K562 (cell line): ENCODE measurements at regions not wholly inside any gene's neighbourhood (a gene's known extent, or its start where the extent isn't known, plus 50 kb on each side); places are given as distances from the start of the nearest gene placed in this dataset.

Experiments
- ATAC-seq: fragments of 200-7000 bp; cut with Tn5 transposase; 3 replicates; pipeline ENCODE4 v1.9.1; 2020; ENCODE audit warnings: moderate library complexity
- BruUV-seq: library from RNA; stranded (reverse); fragments of 400-500 nt; replicated peaks from 2 replicates; lab custom pipeline; 2021; lab: Mats Ljungman, UMichigan
- CTCF ChIA-PET: fragments of 300-600 bp; formaldehyde crosslinking; extraction: SDS; loops from one replicate; lab custom pipeline; 2021; ENCODE audit warnings: low intra/inter-chr PET ratio; lab: Yijun Ruan, JAX
- POLR2A ChIA-PET: fragments of 300-600, 350-650 bp; sonication (Branson Sonifier 250); formaldehyde crosslinking; extraction: SDS; loops from one replicate; lab custom pipeline; 2021; ENCODE audit warnings: antibody characterized with exemption, inconsistent platforms; lab: Yijun Ruan, JAX
- DNase-seq, 4 experiments: peaks; one replicate each; pipeline versions ENCODE4 v3.0.0 to v3.0.0-alpha.2; 2011 to 2018; ENCODE audit warnings: low spot score in 3 of 4, mixed read lengths in 3 of 4; ENCODE audit errors: extremely low read depth in 1 of 4
- FAIRE-seq: peaks from 2 replicates; lab custom pipeline; 2011; peaks lifted over from hg19 to GRCh38; lab: Jason Lieb, UNC
- H2AFZ ChIP-seq: 2 replicates; pipeline ENCODE4 v1.6.0; 2011; ENCODE audit warnings: low read depth, low read length, control low read depth, inconsistent platforms
- H3K27ac ChIP-seq: fragments of 200-600 bp; 3 replicates; pipeline ENCODE4 v1.8.0; 2011; ENCODE audit warnings: low read depth, mild to moderate bottlenecking, control low read depth, inconsistent platforms, low read length, moderate library complexity, mixed read lengths; ENCODE audit errors: extremely low read depth
- H3K27me3 ChIP-seq, 2 experiments: fragments of 300-600 bp in 1 of 2; 2 replicates in 1 of 2; 3 replicates in 1 of 2; pipeline versions ENCODE4 v1.6.0 to v1.8.0; 2011; ENCODE audit warnings: inconsistent platforms in 2 of 2, low read length in 2 of 2, mild to moderate bottlenecking in 1 of 2, mixed read lengths in 1 of 2, moderate library complexity in 1 of 2; ENCODE audit not compliant: control insufficient read depth in 2 of 2, insufficient read depth in 2 of 2
- H3K36me3 ChIP-seq: fragments of 300-600 bp; 3 replicates; pipeline ENCODE4 v1.8.0; 2011; ENCODE audit warnings: mild to moderate bottlenecking, low read length, inconsistent platforms; ENCODE audit not compliant: control insufficient read depth, insufficient read depth
- H3K4me1 ChIP-seq, 2 experiments: fragments of 200-600 bp in 1 of 2; replicated peaks in 1 of 2; 2 replicates in 1 of 2; 3 replicates in 1 of 2; pipeline versions ENCODE4 v1.5.1 to v1.8.0; 2011; ENCODE audit warnings: inconsistent platforms in 2 of 2, low read length in 2 of 2, mild to moderate bottlenecking in 1 of 2, mixed read lengths in 1 of 2, moderate library complexity in 1 of 2; ENCODE audit not compliant: control insufficient read depth in 2 of 2, insufficient read depth in 2 of 2
- H3K4me2 ChIP-seq: 2 replicates; pipeline ENCODE4 v1.6.1; 2011; ENCODE audit warnings: low read length, control low read depth, inconsistent platforms, mixed read lengths; ENCODE audit not compliant: insufficient read depth
- H3K4me3 ChIP-seq: fragments of 200-600 bp; sonication (generic), shearing (Covaris generic); 2 replicates; pipeline ENCODE4 v1.5.1; 2016; ENCODE audit warnings: control low read depth, inconsistent platforms
- H3K79me2 ChIP-seq: fragments of 200-600 bp; 3 replicates; pipeline ENCODE4 v1.8.0; 2011; ENCODE audit warnings: low read length, inconsistent platforms; ENCODE audit not compliant: control insufficient read depth, insufficient read depth
- H3K9ac ChIP-seq, 2 experiments: 2 replicates each; pipeline versions ENCODE4 v1.6.0 to v1.6.1; 2011; ENCODE audit warnings: low read depth in 2 of 2, low read length in 2 of 2, control low read depth in 1 of 2, inconsistent platforms in 1 of 2, mild to moderate bottlenecking in 1 of 2, mixed read lengths in 1 of 2; ENCODE audit not compliant: insufficient read depth in 1 of 2
- H3K9me1 ChIP-seq: one replicate; pipeline ENCODE4 v1.6.0; 2011; ENCODE audit warnings: inconsistent platforms, mild to moderate bottlenecking, low read length, moderate library complexity; ENCODE audit not compliant: control insufficient read depth, insufficient read depth
- H3K9me3 ChIP-seq: replicated peaks from 2 replicates; pipeline ENCODE4 v1.5.1; 2011; ENCODE audit warnings: low read depth, low read length, inconsistent platforms; ENCODE audit not compliant: control insufficient read depth, insufficient read depth
- H4K20me1 ChIP-seq: replicated peaks from 2 replicates; pipeline ENCODE4 v1.6.1; 2011; ENCODE audit warnings: low read length, inconsistent platforms, mixed read lengths; ENCODE audit not compliant: control insufficient read depth, insufficient read depth
- ATF1 ChIP-seq, 2 experiments: fragments of 450-650 bp in 1 of 2; IDR thresholded peaks; 2 replicates each; pipeline ENCODE4 v1.6.1; 2016; ENCODE audit warnings: missing compliant biosample characterization in 1 of 2, missing genetic modification characterization in 1 of 2
- EP300 ChIP-seq: IDR thresholded peaks from 2 replicates; pipeline ENCODE4 v1.6.1; 2012; ENCODE audit warnings: low read length, improper control_type of control experiment
- NBN ChIP-seq: fragments of 450-650 bp; IDR thresholded peaks from 2 replicates; pipeline ENCODE4 v1.6.1; 2016; ENCODE audit warnings: low read depth, mild to moderate bottlenecking
- NR3C1 ChIP-seq: sonication (generic); formaldehyde crosslinking; IDR thresholded peaks from 2 replicates; pipeline ENCODE4 v1.8.1; 2022; ENCODE audit warnings: missing genetic modification reagents
- OTX1 ChIP-seq: fragments of 450-650 bp; formaldehyde crosslinking; IDR thresholded peaks from 2 replicates; pipeline ENCODE4 v1.4.0; 2022; ENCODE audit warnings: mild to moderate bottlenecking
- RAD21 ChIP-seq, 2 experiments: fragments of 250-450 bp in 1 of 2; fragments of 450-650 bp in 1 of 2; sonication (Bioruptor Pico) in 1 of 2; formaldehyde crosslinking in 1 of 2; IDR thresholded peaks in 1 of 2; conservative IDR thresholded peaks in 1 of 2; 2 replicates each; pipeline versions ENCODE4 v1.4.0 to v1.8.0; 2020 to 2022; ENCODE audit warnings: mild to moderate bottlenecking in 2 of 2, moderate library complexity in 1 of 2
- ZC3H4 ChIP-seq: sonication (generic); formaldehyde crosslinking; IDR thresholded peaks from 2 replicates; pipeline ENCODE4 v1.9.0; 2021; ENCODE audit warnings: missing genetic modification reagents, borderline replicate concordance
- ZC3H8 ChIP-seq: fragments of 450-650 bp; IDR thresholded peaks from 2 replicates; pipeline ENCODE4 v1.6.1; 2017
- ZNF764 ChIP-seq: fragments of 250-450 bp; sonication (Bioruptor Pico); IDR thresholded peaks from 2 replicates; pipeline ENCODE4 v1.4.0; 2020; ENCODE audit warnings: low read depth, mild to moderate bottlenecking, moderate library complexity
- WGBS: fragments of 100-300 bp; shearing (Covaris generic); methylation state at CpG from one replicate; pipeline ENCODE4 v1.1.6; 2016; ENCODE audit warnings: low coverage, mixed read lengths; ENCODE audit not compliant: insufficient coverage; ENCODE audit errors: missing lambda C conversion rate; 5-methylcytosine and 5-hydroxymethylcytosine counted together
- in situ Hi-C: fragments of 300-500 bp; cut with MboI; formaldehyde crosslinking; loops from 4 replicates; pipeline ENCODE4 v1.15.0; 2018; ENCODE audit warnings: inconsistent platforms, mixed read lengths
- intact Hi-C: fragments of 100-400 bp; cut with micrococcal nuclease; formaldehyde crosslinking; loops from 2 replicates; pipeline ENCODE4 v1.14.2; 2022

DNA sequence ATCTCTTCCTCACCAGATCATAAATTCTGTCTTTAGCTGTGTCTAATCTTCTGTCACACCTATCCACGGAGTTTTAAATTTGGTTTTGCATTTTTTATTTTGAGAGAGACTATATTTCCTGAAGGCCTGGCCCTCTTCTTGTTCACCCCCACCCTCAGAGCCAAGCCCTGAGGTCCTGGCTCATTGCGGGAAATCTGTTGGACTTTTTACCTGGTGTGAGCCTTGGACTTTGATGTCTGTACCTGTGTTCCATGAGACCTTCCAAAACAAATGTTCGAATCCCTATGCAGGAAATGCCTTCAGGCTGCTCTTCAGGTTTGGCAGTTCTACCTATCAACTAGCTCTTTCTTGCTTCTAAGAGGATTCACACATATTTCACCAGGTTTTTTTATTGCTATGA is 175.2 kb upstream of the GRB10 start:
- no peak overlapping the region for H3K27ac ChIP-seq
- no peak for FAIRE-seq
- H4K20me1 ChIP-seq, result no peaks in the 10 kb centered on the region
- POLR2A ChIA-PET, result no interaction called here
- in situ Hi-C loops, result no loop called here
- no peak overlapping the region for H2AFZ ChIP-seq
- H3K4me3 ChIP-seq, result no peak overlapping the region
- BruUV-seq, result no TSS peak
- no peak overlapping the region for H3K4me2 ChIP-seq
- TF ChIP-seq ZC3H4 (no peak), EP300 (no peak), ZC3H8 (no peak), ZNF764 (CRISPR knock-in tag) (no peak), OTX1 (CRISPR knock-in tag) (no peak)
- TF ChIP-seq, all 486 proteins: peak for 0
- CTCF ChIA-PET, result no interaction called here
- intact Hi-C loops, result no loop called here
- no peaks in the 10 kb centered on the region for H3K36me3 ChIP-seq
- no peaks in the 10 kb centered on the region for H3K79me2 ChIP-seq
- 0% methylated on average over 3 of the region's 3 CpGs for WGBS
- DNase-seq, result no peak
- H3K9me3 ChIP-seq, result no peaks in the 10 kb centered on the region
- peaks cover 7 to 8% of the 10 kb centered on the region in 2 experiments; a peak in 4 of 5 replicates for H3K4me1 ChIP-seq
- no peaks in the 10 kb centered on the region for H3K9me1 ChIP-seq
- no peak for ATAC-seq
- H3K27me3 ChIP-seq, result peaks cover 9 to 32% of the 10 kb centered on the region in 2 experiments
- no peak overlapping the region for H3K9ac ChIP-seq

DNA sequence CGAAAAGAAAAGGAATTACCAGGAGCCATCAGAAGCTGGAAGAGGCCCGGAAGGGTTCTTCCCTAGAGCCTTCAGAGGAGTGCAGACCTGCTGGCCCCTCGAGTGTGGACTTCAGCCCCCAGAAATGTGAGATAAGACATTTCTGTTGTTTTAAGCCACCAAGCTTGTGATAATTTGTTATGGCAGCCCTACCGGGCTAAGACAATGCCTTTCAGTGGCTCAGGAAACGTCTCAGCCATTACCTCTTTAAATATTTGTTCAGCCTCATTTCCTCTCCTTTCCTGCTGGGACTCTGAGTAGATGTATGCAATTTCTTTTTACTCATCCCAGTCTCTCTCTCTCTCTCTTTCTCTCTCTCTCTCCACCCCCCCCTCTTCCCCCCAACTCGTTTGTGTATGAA is 174.7 kb upstream of the GRB10 start:
- intact Hi-C loops, result no loop called here

More for the DNA sequence above, 174.7 kb upstream of the GRB10 start:
- 0% methylated on average over 5 of the region's 6 CpGs for WGBS
- peaks cover 4% of the 10 kb centered on the region in 2 experiments; a peak in 4 of 5 replicates for H3K4me1 ChIP-seq
- no peaks in the 10 kb centered on the region for H3K9me3 ChIP-seq
- H3K4me2 ChIP-seq, result no peak overlapping the region
- no peaks in the 10 kb centered on the region for H3K9me1 ChIP-seq
- TF ChIP-seq ATF1 (CRISPR knock-in tag; IDR thresholded peaks at IDR 0.05) (no peak), ATF1 (tag; IDR thresholded peaks at IDR 0.05) (no peak), NR3C1 (no peak), RAD21 (CRISPR knock-in tag; conservative IDR thresholded peaks at IDR 0.05 in 1 of 2, IDR thresholded peaks at IDR 0.05 in 1 of 2) (no peak), NBN (no peak)
- ChIA-PET POLR2A (no interaction called here), CTCF (no interaction called here)
- no peak overlapping the region for H2AFZ ChIP-seq
- peaks cover 9 to 32% of the 10 kb centered on the region in 2 experiments for H3K27me3 ChIP-seq
- no peaks in the 10 kb centered on the region for H3K79me2 ChIP-seq
- DNase-seq, result no peak
- FAIRE-seq, result no peak
- no peak overlapping the region for H3K4me3 ChIP-seq
- no peak overlapping the region for H3K9ac ChIP-seq
- H3K36me3 ChIP-seq, result no peaks in the 10 kb centered on the region
- H3K27ac ChIP-seq, result no peak overlapping the region
- in situ Hi-C loops, result no loop called here
- BruUV-seq, result no TSS peak
- no peak for ATAC-seq
- no peaks in the 10 kb centered on the region for H4K20me1 ChIP-seq
